ENCODE measurements at regions not wholly inside any gene's neighbourhood (a gene's known extent, or its start where the extent isn't known, plus 50 kb on each side); places are given as distances from the start of the nearest gene placed in this dataset.
A peak's percentile ranks its signal among the peaks of the same experiment; 100 is the strongest.

DNA sequence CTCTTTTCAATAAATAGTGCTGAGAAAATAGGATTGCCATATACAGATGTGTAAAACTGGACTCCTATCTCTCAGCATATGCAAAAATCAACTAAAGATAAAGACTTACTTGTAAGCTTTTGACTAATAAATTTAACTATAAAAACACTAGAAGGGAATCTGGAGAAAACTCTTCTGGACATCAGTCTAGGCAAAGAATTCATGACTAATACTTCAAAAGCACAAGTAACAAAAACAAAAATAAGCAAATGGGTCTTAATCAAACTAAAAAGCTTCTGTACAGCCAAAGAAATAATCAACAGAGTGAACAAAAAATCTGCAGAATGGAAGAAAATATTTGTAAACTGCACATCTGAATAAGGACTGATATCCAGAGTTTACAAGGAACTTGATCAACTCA lies 1122.2 kb downstream of the TBL1XR1 start:
- H3K4me1 ChIP-seq = no peaks in the 10 kb centered on the region
- H3K9me3 ChIP-seq = no peaks in the 10 kb centered on the region
- H3K36me3 ChIP-seq = no peaks in the 10 kb centered on the region
- TF ChIP-seq, protein P1, sequence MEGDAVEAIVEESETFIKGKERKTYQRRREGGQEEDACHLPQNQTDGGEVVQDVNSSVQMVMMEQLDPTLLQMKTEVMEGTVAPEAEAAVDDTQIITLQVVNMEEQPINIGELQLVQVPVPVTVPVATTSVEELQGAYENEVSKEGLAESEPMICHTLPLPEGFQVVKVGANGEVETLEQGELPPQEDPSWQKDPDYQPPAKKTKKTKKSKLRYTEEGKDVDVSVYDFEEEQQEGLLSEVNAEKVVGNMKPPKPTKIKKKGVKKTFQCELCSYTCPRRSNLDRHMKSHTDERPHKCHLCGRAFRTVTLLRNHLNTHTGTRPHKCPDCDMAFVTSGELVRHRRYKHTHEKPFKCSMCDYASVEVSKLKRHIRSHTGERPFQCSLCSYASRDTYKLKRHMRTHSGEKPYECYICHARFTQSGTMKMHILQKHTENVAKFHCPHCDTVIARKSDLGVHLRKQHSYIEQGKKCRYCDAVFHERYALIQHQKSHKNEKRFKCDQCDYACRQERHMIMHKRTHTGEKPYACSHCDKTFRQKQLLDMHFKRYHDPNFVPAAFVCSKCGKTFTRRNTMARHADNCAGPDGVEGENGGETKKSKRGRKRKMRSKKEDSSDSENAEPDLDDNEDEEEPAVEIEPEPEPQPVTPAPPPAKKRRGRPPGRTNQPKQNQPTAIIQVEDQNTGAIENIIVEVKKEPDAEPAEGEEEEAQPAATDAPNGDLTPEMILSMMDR (IDR thresholded peaks at IDR 0.05) = no peak
- intact Hi-C loops (cut with DNase I) = no loop called here
- no peak overlapping the region for H3K4me3 ChIP-seq
- no peak overlapping the region for H3K27ac ChIP-seq
- DNase-seq (no peak), ATAC-seq (no peak), FAIRE-seq (no peak)
- no peaks in the 10 kb centered on the region for H3K27me3 ChIP-seq

DNA sequence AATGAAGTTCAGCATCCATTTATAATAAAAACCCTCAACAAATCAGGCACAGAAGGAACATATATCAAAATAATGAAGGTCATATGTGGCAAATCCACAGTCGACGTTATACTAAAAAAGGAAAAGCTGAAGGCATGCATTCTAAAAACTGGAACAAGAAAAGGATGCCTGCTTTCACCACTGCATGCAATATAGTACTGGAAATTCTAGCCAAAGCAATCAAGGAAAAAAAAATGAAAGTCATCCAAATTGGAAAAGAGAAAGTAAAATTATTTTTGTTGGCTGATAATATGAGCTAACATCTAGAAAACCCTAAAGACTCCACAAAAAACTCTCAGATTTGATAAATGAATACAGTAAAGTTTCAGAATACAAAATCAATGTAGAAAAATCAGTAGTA lies 1123.2 kb downstream of the TBL1XR1 start:
- no peaks in the 10 kb centered on the region for H3K27me3 ChIP-seq
- DNase-seq = no peak
- ATAC-seq = no peak
- H3K27ac ChIP-seq = no peak overlapping the region
- no peaks in the 10 kb centered on the region for H3K9me3 ChIP-seq
- TF ChIP-seq, protein P1 (IDR thresholded peaks at IDR 0.05) = no peak
- no peak overlapping the region for H3K4me3 ChIP-seq
- intact Hi-C loops (cut with DNase I) = no loop called here
- H3K36me3 ChIP-seq = no peaks in the 10 kb centered on the region
- WGBS, 2 donors = 70 to 82% methylated on average over 2 of the region's 2 CpGs
- FAIRE-seq = no peak
- H3K4me1 ChIP-seq = no peaks in the 10 kb centered on the region

DNA sequence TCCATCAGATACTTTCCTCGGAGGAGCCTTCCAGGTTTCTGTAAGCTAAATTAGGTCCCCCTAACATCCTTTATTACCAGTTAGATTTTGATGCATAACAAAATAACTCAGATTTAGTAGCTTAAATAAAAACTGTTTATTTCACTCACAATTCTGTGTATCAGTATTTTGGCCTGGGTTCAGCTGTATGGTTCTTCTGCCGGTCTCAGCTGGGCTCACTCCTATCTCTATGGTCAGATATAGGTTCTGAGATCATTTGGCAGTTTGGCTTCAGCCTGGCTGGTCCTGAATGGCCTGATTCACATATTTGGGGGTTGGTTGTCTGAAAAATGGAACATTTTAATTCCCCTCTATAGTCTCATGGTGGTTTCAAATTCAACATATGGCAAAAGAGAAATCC lies 1125.3 kb downstream of the TBL1XR1 start:
- H3K4me3 ChIP-seq = no peak overlapping the region
- DNase-seq = no peak
- TF ChIP-seq, protein P1 (IDR thresholded peaks at IDR 0.05) = no peak
- H3K27me3 ChIP-seq = no peaks in the 10 kb centered on the region
- FAIRE-seq = no peak
- 65 to 82% methylated on average over 2 of the region's 2 CpGs for WGBS, 2 donors
- H3K36me3 ChIP-seq = no peaks in the 10 kb centered on the region
- H3K4me1 ChIP-seq = no peaks in the 10 kb centered on the region
- intact Hi-C loops (cut with DNase I) = no loop called here
- no peak for ATAC-seq
- no peak overlapping the region for H3K27ac ChIP-seq
- H3K9me3 ChIP-seq = no peaks in the 10 kb centered on the region

DNA sequence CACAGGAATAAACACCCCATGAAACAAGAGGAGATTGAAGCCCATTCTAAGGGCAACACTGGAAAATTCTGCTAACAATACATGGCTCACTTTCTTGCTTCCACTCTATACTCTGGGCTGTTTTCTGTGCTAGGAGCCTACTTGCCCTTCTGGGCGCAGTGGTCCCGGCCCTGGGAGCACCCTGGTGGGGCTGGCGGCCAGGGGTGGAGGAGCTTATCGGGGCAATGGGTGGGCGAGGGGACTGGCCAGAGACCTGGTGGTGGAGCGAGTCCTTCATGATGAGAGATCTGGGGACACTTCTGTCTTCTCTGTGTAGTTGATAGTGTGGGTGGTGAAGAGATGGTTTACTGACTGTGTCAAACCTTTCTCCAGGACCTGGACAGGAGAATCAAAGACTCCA lies 1128.5 kb downstream of the TBL1XR1 start:
- no peak for FAIRE-seq
- WGBS, 2 donors = 71 to 72% methylated on average over 6 of the region's 6 CpGs
- DNase-seq = peak in 1 of 6 donors; percentile 28
- intact Hi-C loops (cut with DNase I) = no loop called here
- H3K4me3 ChIP-seq = no peak overlapping the region
- TF ChIP-seq, protein P1 (IDR thresholded peaks at IDR 0.05) = no peak
- H3K9me3 ChIP-seq = no peaks in the 10 kb centered on the region
- no peaks in the 10 kb centered on the region for H3K27me3 ChIP-seq
- no peak for ATAC-seq
- H3K36me3 ChIP-seq = no peaks in the 10 kb centered on the region
- no peaks in the 10 kb centered on the region for H3K4me1 ChIP-seq
- H3K27ac ChIP-seq = no peak overlapping the region

DNA sequence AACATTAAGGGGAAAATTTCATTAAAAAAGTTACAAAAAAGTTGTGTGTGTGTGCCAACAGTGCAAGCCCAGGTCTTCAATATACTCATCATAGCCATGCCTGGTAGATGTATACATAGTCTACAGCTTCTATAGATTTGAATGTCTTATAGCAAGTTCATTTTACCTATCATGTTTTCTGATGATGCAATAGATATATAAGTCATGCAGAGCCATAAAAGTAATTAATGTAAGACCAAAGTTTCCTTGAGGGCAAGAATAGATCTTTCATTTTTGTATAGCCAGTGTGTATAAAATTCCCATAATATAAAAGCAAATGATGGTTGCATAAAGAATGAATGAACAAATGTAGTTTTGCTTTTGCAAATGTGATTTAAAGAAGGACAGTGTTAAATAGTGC lies 1138.4 kb downstream of the TBL1XR1 start:
- intact Hi-C loops (cut with DNase I) = no loop called here
- DNase-seq (no peak), ATAC-seq (no peak), FAIRE-seq (no peak)
- Histone ChIP-seq H3K27me3 (no peaks in the 10 kb centered on the region), H3K27ac (no peak overlapping the region), H3K4me1 (no peaks in the 10 kb centered on the region), H3K4me3 (no peak overlapping the region), H3K36me3 (no peaks in the 10 kb centered on the region), H3K9me3 (no peaks in the 10 kb centered on the region)
- TF ChIP-seq, protein P1 (IDR thresholded peaks at IDR 0.05) = no peak
